HCT116 (cell line): ENCODE measurements at regions not wholly inside any gene's neighbourhood (a gene's known extent, or its start where the extent isn't known, plus 50 kb on each side); places are given as distances from the start of the nearest gene placed in this dataset.

ENCODE experiments used
- ATAC-seq: fragments of 200-7000 bp; cut with Tn5 transposase; 2 replicates; pipeline ENCODE4 v1.9.1; 2020; ENCODE audit warnings: mild to moderate bottlenecking, moderate library complexity
- BruUV-seq: library from RNA; stranded (reverse); fragments of 400-500 nt; replicated peaks from 2 replicates; lab custom pipeline; 2021; lab: Mats Ljungman, UMichigan
- CTCF ChIA-PET: fragments of 300-600 bp; sonication (Branson Sonifier 250); formaldehyde crosslinking; loops from one replicate; lab custom pipeline; 2021; ENCODE audit warnings: antibody characterized with exemption; lab: Charles Lee
- POLR2A ChIA-PET: fragments of 300-600, 350-600 bp; sonication (Branson Sonifier 250); formaldehyde crosslinking; loops from one replicate; lab custom pipeline; 2021; ENCODE audit warnings: antibody characterized with exemption; lab: Charles Lee
- RAD21 ChIA-PET, 2 experiments: fragments of 300-600 bp; sonication (Branson Sonifier 250); formaldehyde crosslinking; loops; one replicate each; lab custom pipeline; 2023; ENCODE audit warnings: low total read pairs in 2 of 2; ENCODE audit not compliant: uncharacterized antibody in 2 of 2, unreplicated experiment in 2 of 2, low non-redundant PET in 1 of 2; lab: Charles Lee
- DNase-seq: peaks from one replicate; pipeline ENCODE4 v3.0.0-alpha.2; 2010; ENCODE audit warnings: low read depth, low spot score
- H2AFZ ChIP-seq: fragments of 200-600 bp; shearing (Covaris generic), sonication (generic); 2 replicates; pipeline ENCODE4 v1.6.1; 2017; ENCODE audit warnings: low read depth, mixed run types, mixed read lengths, antibody characterized with exemption, low read length; ENCODE audit not compliant: poor library complexity, severe bottlenecking
- H3K27ac ChIP-seq: 2 replicates; pipeline ENCODE4 v1.5.1; 2012; ENCODE audit warnings: low read depth, low read length
- H3K27me3 ChIP-seq: fragments of 200-600 bp; sonication (generic); 2 replicates; pipeline ENCODE4 v1.6.1; 2016; ENCODE audit warnings: mixed run types, low read length, mixed read lengths; ENCODE audit not compliant: insufficient read depth
- H3K36me3 ChIP-seq, 2 experiments: fragments of 200-500 bp in 1 of 2; fragments of 200-600 bp in 1 of 2; sonication (Bioruptor generic) in 1 of 2; sonication (generic) in 1 of 2; 2 replicates each; pipeline versions ENCODE4 v1.5.1 to v1.6.1; 2014 to 2016; ENCODE audit warnings: low read length in 2 of 2, inconsistent platforms in 1 of 2, mixed read lengths in 1 of 2, mixed run types in 1 of 2; ENCODE audit not compliant: insufficient read depth in 2 of 2, control insufficient read depth in 1 of 2
- H3K4me1 ChIP-seq, 2 experiments: fragments of 200-600 bp in 1 of 2; sonication (generic) in 1 of 2; 2 replicates each; pipeline versions ENCODE4 v1.5.1 to v1.6.1; 2012 to 2017; ENCODE audit warnings: low read length in 2 of 2, inconsistent platforms in 1 of 2, mild to moderate bottlenecking in 1 of 2, mixed read lengths in 1 of 2, mixed run types in 1 of 2, moderate library complexity in 1 of 2; ENCODE audit not compliant: insufficient read depth in 2 of 2, control insufficient read depth in 1 of 2
- H3K4me2 ChIP-seq: fragments of 200-600 bp; sonication (generic); 2 replicates; pipeline ENCODE4 v1.6.1; 2017; ENCODE audit warnings: mixed run types, low read length, mixed read lengths
- H3K4me3 ChIP-seq, 2 experiments: fragments of 200-600 bp in 1 of 2; sonication (generic) in 1 of 2; replicated peaks in 1 of 2; 2 replicates each; pipeline ENCODE4 v1.5.1; 2011 to 2016; ENCODE audit warnings: low read length in 2 of 2, control low read depth in 1 of 2, low read depth in 1 of 2, mild to moderate bottlenecking in 1 of 2, mixed read lengths in 1 of 2, mixed run types in 1 of 2
- H3K79me2 ChIP-seq: fragments of 200-600 bp; sonication (generic); 2 replicates; pipeline ENCODE4 v1.6.1; 2017; ENCODE audit warnings: mild to moderate bottlenecking, mixed run types, low read length, moderate library complexity, mixed read lengths; ENCODE audit not compliant: insufficient read depth
- H3K9ac ChIP-seq: fragments of 200-600 bp; sonication (generic); 2 replicates; pipeline ENCODE4 v1.6.1; 2016; ENCODE audit warnings: low read length, mixed read lengths
- H3K9me2 ChIP-seq: fragments of 200-600 bp; sonication (generic), shearing (Covaris generic); 2 replicates; pipeline ENCODE4 v1.6.1; 2017; ENCODE audit warnings: mixed run types, mild to moderate bottlenecking, moderate library complexity; ENCODE audit not compliant: insufficient read depth
- H3K9me3 ChIP-seq, 2 experiments: fragments of 200-500 bp in 1 of 2; fragments of 200-600 bp in 1 of 2; sonication (Bioruptor generic) in 1 of 2; sonication (generic) in 1 of 2; 2 replicates each; pipeline ENCODE4 v1.6.1; 2014 to 2017; ENCODE audit warnings: low read length in 2 of 2, mixed read lengths in 2 of 2, inconsistent platforms in 1 of 2, low read depth in 1 of 2, mild to moderate bottlenecking in 1 of 2, mixed run types in 1 of 2, moderate library complexity in 1 of 2; ENCODE audit not compliant: control insufficient read depth in 1 of 2, insufficient read depth in 1 of 2
- H4K20me1 ChIP-seq: fragments of 200-600 bp; sonication (generic), shearing (Covaris generic); 2 replicates; pipeline ENCODE4 v1.6.1; 2017; ENCODE audit warnings: mixed run types, mild to moderate bottlenecking, moderate library complexity; ENCODE audit not compliant: insufficient read depth
- CBX3 ChIP-seq: IDR thresholded peaks from 2 replicates; pipeline ENCODE4 v1.6.1; 2012; ENCODE audit warnings: low read depth
- EGR1 ChIP-seq: IDR thresholded peaks from 2 replicates; pipeline ENCODE4 v1.6.1; 2012; ENCODE audit warnings: low read depth
- RAD21 ChIP-seq: IDR thresholded peaks from 2 replicates; pipeline ENCODE4 v1.6.1; 2012; ENCODE audit warnings: low read depth, mild to moderate bottlenecking
- SIN3A ChIP-seq: IDR thresholded peaks from 2 replicates; pipeline ENCODE4 v1.6.1; 2012; ENCODE audit warnings: low read depth
- intact Hi-C: fragments of 100-400 bp; cut with micrococcal nuclease; formaldehyde crosslinking; loops from 2 replicates; pipeline ENCODE4 v1.10.0; 2022
- TF ChIP-seq, protein P1 (sequence below): IDR thresholded peaks from 2 replicates; pipeline ENCODE4 v1.6.1; 2012; ENCODE audit warnings: low read depth
- TF ChIP-seq, protein P2 (sequence below): IDR thresholded peaks from 2 replicates; pipeline ENCODE4 v1.6.1; 2012
- TF ChIP-seq, protein P3 (sequence below), 3 experiments: fragments of 200-600 bp in 1 of 3; sonication (generic) in 1 of 3; IDR thresholded peaks in 2 of 3; conservative IDR thresholded peaks in 1 of 3; 2 replicates each; pipeline ENCODE4 v1.5.1; 2012 to 2017; ENCODE audit warnings: low read depth in 2 of 3, low read length in 2 of 3, antibody characterized with exemption in 1 of 3, borderline replicate concordance in 1 of 3, control low read depth in 1 of 3, mild to moderate bottlenecking in 1 of 3, mixed read lengths in 1 of 3, mixed run types in 1 of 3, moderate library complexity in 1 of 3; ENCODE audit not compliant: insufficient read depth in 1 of 3

DNA sequence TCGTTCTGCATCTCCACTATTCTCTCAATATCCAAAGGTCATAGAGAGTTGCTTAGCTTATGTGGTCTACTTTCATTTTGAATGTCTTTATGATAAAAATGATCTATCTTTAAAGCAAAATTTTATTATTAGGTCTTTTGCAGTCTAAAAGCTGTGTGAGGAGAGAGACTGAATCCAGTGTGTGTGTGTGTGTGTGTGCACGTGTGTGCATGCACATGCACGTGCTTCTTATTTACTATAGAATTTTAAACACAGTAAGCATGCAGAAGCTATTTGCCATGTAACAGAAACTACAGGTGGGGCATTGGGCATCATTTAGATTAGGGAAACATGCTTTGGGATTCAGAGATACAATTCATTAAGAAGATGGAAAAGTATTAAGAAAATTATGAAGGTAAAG, 136.0 kb upstream of the SPRY2 start:
- H3K4me2 ChIP-seq, result no peak overlapping the region
- H3K9ac ChIP-seq, result no peak overlapping the region
- H2AFZ ChIP-seq, result no peak overlapping the region
- ChIA-PET RAD21 (no interaction called here), POLR2A (no interaction called here), CTCF (no interaction called here)
- TF ChIP-seq SIN3A, result no peak
- TF ChIP-seq EGR1, result no peak
- TF ChIP-seq, protein P1, sequence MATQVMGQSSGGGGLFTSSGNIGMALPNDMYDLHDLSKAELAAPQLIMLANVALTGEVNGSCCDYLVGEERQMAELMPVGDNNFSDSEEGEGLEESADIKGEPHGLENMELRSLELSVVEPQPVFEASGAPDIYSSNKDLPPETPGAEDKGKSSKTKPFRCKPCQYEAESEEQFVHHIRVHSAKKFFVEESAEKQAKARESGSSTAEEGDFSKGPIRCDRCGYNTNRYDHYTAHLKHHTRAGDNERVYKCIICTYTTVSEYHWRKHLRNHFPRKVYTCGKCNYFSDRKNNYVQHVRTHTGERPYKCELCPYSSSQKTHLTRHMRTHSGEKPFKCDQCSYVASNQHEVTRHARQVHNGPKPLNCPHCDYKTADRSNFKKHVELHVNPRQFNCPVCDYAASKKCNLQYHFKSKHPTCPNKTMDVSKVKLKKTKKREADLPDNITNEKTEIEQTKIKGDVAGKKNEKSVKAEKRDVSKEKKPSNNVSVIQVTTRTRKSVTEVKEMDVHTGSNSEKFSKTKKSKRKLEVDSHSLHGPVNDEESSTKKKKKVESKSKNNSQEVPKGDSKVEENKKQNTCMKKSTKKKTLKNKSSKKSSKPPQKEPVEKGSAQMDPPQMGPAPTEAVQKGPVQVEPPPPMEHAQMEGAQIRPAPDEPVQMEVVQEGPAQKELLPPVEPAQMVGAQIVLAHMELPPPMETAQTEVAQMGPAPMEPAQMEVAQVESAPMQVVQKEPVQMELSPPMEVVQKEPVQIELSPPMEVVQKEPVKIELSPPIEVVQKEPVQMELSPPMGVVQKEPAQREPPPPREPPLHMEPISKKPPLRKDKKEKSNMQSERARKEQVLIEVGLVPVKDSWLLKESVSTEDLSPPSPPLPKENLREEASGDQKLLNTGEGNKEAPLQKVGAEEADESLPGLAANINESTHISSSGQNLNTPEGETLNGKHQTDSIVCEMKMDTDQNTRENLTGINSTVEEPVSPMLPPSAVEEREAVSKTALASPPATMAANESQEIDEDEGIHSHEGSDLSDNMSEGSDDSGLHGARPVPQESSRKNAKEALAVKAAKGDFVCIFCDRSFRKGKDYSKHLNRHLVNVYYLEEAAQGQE, result no peak
- TF ChIP-seq, protein P2, sequence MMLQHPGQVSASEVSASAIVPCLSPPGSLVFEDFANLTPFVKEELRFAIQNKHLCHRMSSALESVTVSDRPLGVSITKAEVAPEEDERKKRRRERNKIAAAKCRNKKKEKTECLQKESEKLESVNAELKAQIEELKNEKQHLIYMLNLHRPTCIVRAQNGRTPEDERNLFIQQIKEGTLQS, result no peak
- TF ChIP-seq, protein P3, sequence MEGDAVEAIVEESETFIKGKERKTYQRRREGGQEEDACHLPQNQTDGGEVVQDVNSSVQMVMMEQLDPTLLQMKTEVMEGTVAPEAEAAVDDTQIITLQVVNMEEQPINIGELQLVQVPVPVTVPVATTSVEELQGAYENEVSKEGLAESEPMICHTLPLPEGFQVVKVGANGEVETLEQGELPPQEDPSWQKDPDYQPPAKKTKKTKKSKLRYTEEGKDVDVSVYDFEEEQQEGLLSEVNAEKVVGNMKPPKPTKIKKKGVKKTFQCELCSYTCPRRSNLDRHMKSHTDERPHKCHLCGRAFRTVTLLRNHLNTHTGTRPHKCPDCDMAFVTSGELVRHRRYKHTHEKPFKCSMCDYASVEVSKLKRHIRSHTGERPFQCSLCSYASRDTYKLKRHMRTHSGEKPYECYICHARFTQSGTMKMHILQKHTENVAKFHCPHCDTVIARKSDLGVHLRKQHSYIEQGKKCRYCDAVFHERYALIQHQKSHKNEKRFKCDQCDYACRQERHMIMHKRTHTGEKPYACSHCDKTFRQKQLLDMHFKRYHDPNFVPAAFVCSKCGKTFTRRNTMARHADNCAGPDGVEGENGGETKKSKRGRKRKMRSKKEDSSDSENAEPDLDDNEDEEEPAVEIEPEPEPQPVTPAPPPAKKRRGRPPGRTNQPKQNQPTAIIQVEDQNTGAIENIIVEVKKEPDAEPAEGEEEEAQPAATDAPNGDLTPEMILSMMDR (IDR thresholded peaks at IDR 0.05 in 2 of 3, conservative IDR thresholded peaks at IDR 0.05 in 1 of 3; ENCODE audit: borderline replicate concordance in 1 of 3, insufficient read depth in 1 of 3, low read depth in 2 of 3, low read length in 2 of 3), result no peak
- TF ChIP-seq RAD21, result no peak
- TF ChIP-seq CBX3, result no peak
- no TSS peak for BruUV-seq
- no peaks in the 10 kb centered on the region for H3K27me3 ChIP-seq
- no peak for DNase-seq
- no peak overlapping the region for H3K27ac ChIP-seq
- intact Hi-C loops, result no loop called here
- H3K4me3 ChIP-seq, result no peak overlapping the region
- H3K36me3 ChIP-seq, result no peaks in the 10 kb centered on the region
- H3K9me3 ChIP-seq, result no peaks in the 10 kb centered on the region
- no peaks in the 10 kb centered on the region for H3K9me2 ChIP-seq
- no peaks in the 10 kb centered on the region for H3K79me2 ChIP-seq
- no peak for ATAC-seq
- H3K4me1 ChIP-seq, result no peaks in the 10 kb centered on the region
- H4K20me1 ChIP-seq, result no peaks in the 10 kb centered on the region
